A549 (cell line): ENCODE measurements at regions not wholly inside any gene's neighbourhood (a gene's known extent, or its start where the extent isn't known, plus 50 kb on each side); places are given as distances from the start of the nearest gene placed in this dataset.
"Not testable (repeated sequence)": the region's sequence is repeated elsewhere in the genome, so short reads cannot be mapped to it uniquely, and the experiment has no call there.

Experiments
- ATAC-seq, 2 experiments: fragments of 200-7000 bp in 1 of 2; fragments of >200 bp in 1 of 2; cut with Nextera tagmentation in 1 of 2; cut with Tn5 transposase in 1 of 2; 3 replicates each; pipeline versions ENCODE4 v1.8.0 to v1.9.1; 2018 to 2020; ENCODE audit warnings: mild to moderate bottlenecking in 1 of 2, moderate library complexity in 1 of 2
- CTCF ChIA-PET: fragments of 300-600 bp; sonication (Branson Sonifier 250); formaldehyde crosslinking; extraction: SDS; loops from one replicate; lab custom pipeline; 2021; ENCODE audit warnings: antibody characterized with exemption, inconsistent platforms; lab: Yijun Ruan, JAX
- POLR2A ChIA-PET: fragments of 350-600 bp; formaldehyde crosslinking; extraction: SDS; loops from one replicate; lab custom pipeline; 2021; ENCODE audit warnings: antibody characterized with exemption, inconsistent platforms; lab: Yijun Ruan, JAX
- DNase-seq, 2 experiments: peaks; one replicate each; pipeline versions ENCODE4 v3.0.0 to v3.0.0-alpha.2; 2011 to 2016; ENCODE audit warnings: low read depth in 1 of 2, low spot score in 1 of 2
- FAIRE-seq: peaks from 2 replicates; lab custom pipeline; 2011; peaks lifted over from hg19 to GRCh38; lab: Jason Lieb, UNC
- H3K27ac ChIP-seq, 2 experiments: fragments of >200 bp; sonication (Bioruptor Twin); formaldehyde crosslinking; 3 replicates each; pipeline ENCODE4 v1.5.1; 2016 to 2017
- H3K4me1 ChIP-seq: fragments of >200 bp; sonication (Bioruptor Twin); formaldehyde crosslinking; 3 replicates; pipeline ENCODE4 v1.6.1; 2016
- H3K4me2 ChIP-seq: fragments of >200 bp; sonication (Bioruptor Twin); formaldehyde crosslinking; 3 replicates; pipeline ENCODE4 v1.6.1; 2016
- H3K4me3 ChIP-seq: fragments of >200 bp; sonication (Bioruptor Twin); formaldehyde crosslinking; 3 replicates; pipeline ENCODE4 v1.5.1; 2016
- H3K9me3 ChIP-seq: fragments of >200 bp; sonication (Bioruptor Twin); formaldehyde crosslinking; 3 replicates; pipeline ENCODE4 v1.6.1; 2016
- CBX2 ChIP-seq: fragments of 200-600 bp; sonication (generic); IDR thresholded peaks from 2 replicates; pipeline ENCODE4 v1.6.1; 2016; ENCODE audit warnings: low read depth, mild to moderate bottlenecking, borderline replicate concordance
- CBX8 ChIP-seq: fragments of 200-600 bp; sonication (generic); IDR thresholded peaks from 2 replicates; pipeline ENCODE4 v1.6.1; 2016
- CEBPB ChIP-seq, 2 experiments: fragments of >200 bp in 1 of 2; sonication (Bioruptor Twin) in 1 of 2; formaldehyde crosslinking in 1 of 2; IDR thresholded peaks; 2 replicates each; pipeline ENCODE4 v1.6.1; 2012 to 2016
- CHD4 ChIP-seq: fragments of 200-600 bp; sonication (generic); IDR thresholded peaks from 2 replicates; pipeline ENCODE4 v1.6.1; 2016; ENCODE audit warnings: antibody characterized with exemption, mild to moderate bottlenecking, borderline replicate concordance
- CTCF ChIP-seq: fragments of >200 bp; sonication (Bioruptor Twin); formaldehyde crosslinking; IDR thresholded peaks from 3 replicates; pipeline ENCODE4 v1.5.1; 2016
- EP300 ChIP-seq, 2 experiments: fragments of >200 bp; sonication (Bioruptor Twin); formaldehyde crosslinking; IDR thresholded peaks; 2 replicates in 1 of 2; 3 replicates in 1 of 2; pipeline ENCODE4 v1.6.1; 2016 to 2017
- ESRRA ChIP-seq: fragments of 150-350 bp; IDR thresholded peaks from 2 replicates; pipeline ENCODE4 v1.6.1; 2014; ENCODE audit warnings: mild to moderate bottlenecking, low read length, borderline replicate concordance
- FOSB ChIP-seq: fragments of 250-450 bp; sonication (Bioruptor Pico); IDR thresholded peaks from 2 replicates; pipeline ENCODE4 v1.5.0; 2020; ENCODE audit warnings: mild to moderate bottlenecking, moderate library complexity
- FOXS1 ChIP-seq: fragments of 250-450 bp; sonication (Bioruptor Pico); IDR thresholded peaks from 2 replicates; pipeline ENCODE4 v1.5.0; 2020; ENCODE audit warnings: mild to moderate bottlenecking, moderate library complexity
- HEYL ChIP-seq: fragments of 250-450 bp; sonication (Bioruptor Pico); IDR thresholded peaks from 2 replicates; pipeline ENCODE4 v1.8.0; 2021; ENCODE audit warnings: mild to moderate bottlenecking, moderate library complexity
- HOXB5 ChIP-seq: fragments of 250-450 bp; sonication (Bioruptor Pico); IDR thresholded peaks from 2 replicates; pipeline ENCODE4 v1.5.0; 2020; ENCODE audit warnings: mild to moderate bottlenecking, moderate library complexity
- JUNB ChIP-seq: fragments of >200 bp; sonication (Bioruptor Twin); formaldehyde crosslinking; IDR thresholded peaks from 2 replicates; pipeline ENCODE4 v1.6.1; 2016
- KDM1A ChIP-seq: fragments of 200-600 bp; sonication (generic); IDR thresholded peaks from 2 replicates; pipeline ENCODE4 v1.6.1; 2016; ENCODE audit warnings: low read depth, mild to moderate bottlenecking
- KDM5A ChIP-seq: fragments of 200-600 bp; sonication (generic); IDR thresholded peaks from 2 replicates; pipeline ENCODE4 v1.6.1; 2016; ENCODE audit warnings: antibody characterized with exemption, mild to moderate bottlenecking
- NPAS2 ChIP-seq: fragments of 250-450 bp; sonication (Bioruptor Pico); IDR thresholded peaks from 2 replicates; pipeline ENCODE4 v1.8.0; 2022; ENCODE audit warnings: mild to moderate bottlenecking, moderate library complexity, borderline replicate concordance
- NR3C1 ChIP-seq: fragments of >200 bp; sonication (Bioruptor Twin); formaldehyde crosslinking; IDR thresholded peaks from 3 replicates; pipeline ENCODE4 v1.6.1; 2017
- PHF8 ChIP-seq: fragments of 200-600 bp; sonication (generic); IDR thresholded peaks from 2 replicates; pipeline ENCODE4 v1.6.1; 2016; ENCODE audit warnings: low read depth, mild to moderate bottlenecking, antibody characterized with exemption, moderate library complexity, borderline replicate concordance
- POLR2A ChIP-seq: IDR thresholded peaks from 2 replicates; pipeline ENCODE4 v1.6.1; 2012; ENCODE audit warnings: mild to moderate bottlenecking, low read length
- POLR2AphosphoS2 ChIP-seq: conservative IDR thresholded peaks from 2 replicates; pipeline ENCODE4 v1.6.1; 2012; ENCODE audit warnings: low read length, improper control_type of control experiment, inconsistent platforms
- RARB ChIP-seq: fragments of 250-450 bp; sonication (Bioruptor Pico); IDR thresholded peaks from 2 replicates; pipeline ENCODE4 v1.8.0; 2021; ENCODE audit warnings: mild to moderate bottlenecking, moderate library complexity
- RFX5 ChIP-seq: fragments of 450-650 bp; IDR thresholded peaks from 2 replicates; pipeline ENCODE4 v1.7.1; 2014; ENCODE audit warnings: antibody characterized with exemption, mild to moderate bottlenecking, moderate library complexity
- RNF2 ChIP-seq: fragments of 200-600 bp; sonication (generic); IDR thresholded peaks from 2 replicates; pipeline ENCODE4 v1.6.1; 2016; ENCODE audit warnings: low read depth, mild to moderate bottlenecking, antibody characterized with exemption, moderate library complexity, borderline replicate concordance
- SMC3 ChIP-seq: fragments of >200 bp; sonication (Bioruptor Twin); formaldehyde crosslinking; IDR thresholded peaks from 3 replicates; pipeline ENCODE4 v1.6.1; 2018; ENCODE audit warnings: inconsistent platforms
- SREBF2 ChIP-seq: fragments of 450-650 bp; IDR thresholded peaks from 2 replicates; pipeline ENCODE4 v1.6.1; 2014; ENCODE audit warnings: mild to moderate bottlenecking, moderate library complexity
- TFCP2L1 ChIP-seq: fragments of 250-450 bp; sonication (Bioruptor Pico); IDR thresholded peaks from 2 replicates; pipeline ENCODE4 v1.5.0; 2021; ENCODE audit warnings: mild to moderate bottlenecking
- USF2 ChIP-seq: fragments of 450-650 bp; IDR thresholded peaks from 2 replicates; pipeline ENCODE4 v1.6.1; 2014; ENCODE audit warnings: antibody characterized with exemption
- WGBS: methylation state at CpG from one replicate; pipeline ENCODE4 v1.1.6; 2017; ENCODE audit errors: missing lambda C conversion rate; 5-methylcytosine and 5-hydroxymethylcytosine counted together
- TF ChIP-seq, protein P1 (sequence below): IDR thresholded peaks from 2 replicates; pipeline ENCODE4 v1.6.1; 2012; ENCODE audit warnings: low read depth, borderline replicate concordance

GRCh38 chr2:239829326-239829725, 195.8 kb downstream of the NDUFA10 start:
- ChIA-PET CTCF (interaction anchor here (1.0 to 2.1 kb wide), 2 partner anchors 10 to 100 kb away, joined by 3 to 5 read pairs; no protein-coding TSS in a partner anchor), POLR2A (no interaction called here)
- no peak for FAIRE-seq
- DNase-seq, result no peak
- no peaks in the 10 kb centered on the region for H3K9me3 ChIP-seq
- no peak overlapping the region for H3K27ac ChIP-seq
- H3K4me3 ChIP-seq, result no peak overlapping the region
- H3K4me2 ChIP-seq, result no peak overlapping the region
- ATAC-seq, result no peak
- no peaks in the 10 kb centered on the region for H3K4me1 ChIP-seq
- TF ChIP-seq RFX5, result no peak
- no peak for TF ChIP-seq POLR2A
- no peak for TF ChIP-seq CTCF
- TF ChIP-seq CHD4, result no peak
- no peak for TF ChIP-seq POLR2AphosphoS2
- TF ChIP-seq SMC3, result no peak
- no peak for TF ChIP-seq RARB (CRISPR knock-in tag)
- no peak for TF ChIP-seq TFCP2L1
- 51% methylated on average over 15 of the region's 15 CpGs for WGBS

GRCh38 chr2:239828973-239829275, 196.2 kb downstream of the NDUFA10 start:
- H3K4me3 ChIP-seq, DNase-seq, H3K27ac ChIP-seq, ATAC-seq, FAIRE-seq, H3K4me2 ChIP-seq, POLR2A ChIA-PET, H3K4me1 ChIP-seq, H3K9me3 ChIP-seq: not testable (repeated sequence)
- WGBS, result 90% methylated on average over 2 of the region's 12 CpGs
- CTCF ChIA-PET, result interaction anchor here (1.0 to 2.1 kb wide), 2 partner anchors 10 to 100 kb away, joined by 3 to 5 read pairs; no protein-coding TSS in a partner anchor

- Histone ChIP-seq H3K27ac (no peak overlapping the region), H3K4me3 (no peak overlapping the region), H3K4me1 (no peaks in the 10 kb centered on the region), H3K9me3 (no peaks in the 10 kb centered on the region), H3K4me2 (no peak overlapping the region)
- TF ChIP-seq CTCF (no peak), KDM1A (no peak), NR3C1 (no peak), EP300 (IDR thresholded peaks at IDR 0.05) (no peak), FOXS1 (CRISPR knock-in tag) (no peak), FOSB (CRISPR knock-in tag) (no peak), HEYL (CRISPR knock-in tag) (no peak)
- TF ChIP-seq, protein P1, sequence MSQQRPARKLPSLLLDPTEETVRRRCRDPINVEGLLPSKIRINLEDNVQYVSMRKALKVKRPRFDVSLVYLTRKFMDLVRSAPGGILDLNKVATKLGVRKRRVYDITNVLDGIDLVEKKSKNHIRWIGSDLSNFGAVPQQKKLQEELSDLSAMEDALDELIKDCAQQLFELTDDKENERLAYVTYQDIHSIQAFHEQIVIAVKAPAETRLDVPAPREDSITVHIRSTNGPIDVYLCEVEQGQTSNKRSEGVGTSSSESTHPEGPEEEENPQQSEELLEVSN, result no peak
- ATAC-seq (no peak), FAIRE-seq (no peak), DNase-seq (no peak)
- ChIA-PET POLR2A (no interaction called here), CTCF (interaction anchor here (1.0 to 2.1 kb wide), 2 partner anchors 10 to 101 kb away, joined by 3 to 5 read pairs; no protein-coding TSS in a partner anchor)
- WGBS, result 60% methylated on average over 17 of the region's 20 CpGs
These were observed 196.8 kb downstream of the NDUFA10 start for GRCh38 chr2:239828192-239828972.

- no peak overlapping the region for H3K27ac ChIP-seq
- no peaks in the 10 kb centered on the region for H3K9me3 ChIP-seq
- H3K4me1 ChIP-seq, result no peaks in the 10 kb centered on the region
- ATAC-seq (no peak), FAIRE-seq (no peak), DNase-seq (no peak)
- WGBS, result 76% methylated on average over 11 of the region's 11 CpGs
- H3K4me3 ChIP-seq, result no peak overlapping the region
- no peak overlapping the region for H3K4me2 ChIP-seq
- ChIA-PET POLR2A (no interaction called here), CTCF (no interaction called here)
- TF ChIP-seq HOXB5 (CRISPR knock-in tag) (no peak), CBX8 (no peak), KDM5A (no peak), USF2 (no peak), CBX2 (no peak), ESRRA (no peak), RNF2 (no peak), CEBPB (IDR thresholded peaks at IDR 0.05) (no peak), POLR2AphosphoS2 (no peak), JUNB (no peak), POLR2A (no peak), PHF8 (no peak), SREBF2 (no peak), NPAS2 (CRISPR knock-in tag) (no peak)
These were observed 197.6 kb downstream of the NDUFA10 start for GRCh38 chr2:239827523-239827890.
